K562 (cell line): ENCODE measurements at regions not wholly inside any gene's neighbourhood (a gene's known extent, or its start where the extent isn't known, plus 50 kb on each side); places are given as distances from the start of the nearest gene placed in this dataset.

ENCODE experiments used
- ATAC-seq: fragments of 200-7000 bp; cut with Tn5 transposase; 3 replicates; pipeline ENCODE4 v1.9.1; 2020; ENCODE audit warnings: moderate library complexity
- BruUV-seq: library from RNA; stranded (reverse); fragments of 400-500 nt; replicated peaks from 2 replicates; lab custom pipeline; 2021; lab: Mats Ljungman, UMichigan
- CTCF ChIA-PET: fragments of 300-600 bp; formaldehyde crosslinking; extraction: SDS; loops from one replicate; lab custom pipeline; 2021; ENCODE audit warnings: low intra/inter-chr PET ratio; lab: Yijun Ruan, JAX
- POLR2A ChIA-PET: fragments of 300-600, 350-650 bp; sonication (Branson Sonifier 250); formaldehyde crosslinking; extraction: SDS; loops from one replicate; lab custom pipeline; 2021; ENCODE audit warnings: antibody characterized with exemption, inconsistent platforms; lab: Yijun Ruan, JAX
- DNase-seq, 4 experiments: peaks; one replicate each; pipeline versions ENCODE4 v3.0.0 to v3.0.0-alpha.2; 2011 to 2018; ENCODE audit warnings: low spot score in 3 of 4, mixed read lengths in 3 of 4; ENCODE audit errors: extremely low read depth in 1 of 4
- FAIRE-seq: peaks from 2 replicates; lab custom pipeline; 2011; peaks lifted over from hg19 to GRCh38; lab: Jason Lieb, UNC
- H2AFZ ChIP-seq: 2 replicates; pipeline ENCODE4 v1.6.0; 2011; ENCODE audit warnings: low read depth, low read length, control low read depth, inconsistent platforms
- H3K27ac ChIP-seq: fragments of 200-600 bp; 3 replicates; pipeline ENCODE4 v1.8.0; 2011; ENCODE audit warnings: low read depth, mild to moderate bottlenecking, control low read depth, inconsistent platforms, low read length, moderate library complexity, mixed read lengths; ENCODE audit errors: extremely low read depth
- H3K27me3 ChIP-seq, 2 experiments: fragments of 300-600 bp in 1 of 2; 2 replicates in 1 of 2; 3 replicates in 1 of 2; pipeline versions ENCODE4 v1.6.0 to v1.8.0; 2011; ENCODE audit warnings: inconsistent platforms in 2 of 2, low read length in 2 of 2, mild to moderate bottlenecking in 1 of 2, mixed read lengths in 1 of 2, moderate library complexity in 1 of 2; ENCODE audit not compliant: control insufficient read depth in 2 of 2, insufficient read depth in 2 of 2
- H3K36me3 ChIP-seq: fragments of 300-600 bp; 3 replicates; pipeline ENCODE4 v1.8.0; 2011; ENCODE audit warnings: mild to moderate bottlenecking, low read length, inconsistent platforms; ENCODE audit not compliant: control insufficient read depth, insufficient read depth
- H3K4me1 ChIP-seq, 2 experiments: fragments of 200-600 bp in 1 of 2; replicated peaks in 1 of 2; 2 replicates in 1 of 2; 3 replicates in 1 of 2; pipeline versions ENCODE4 v1.5.1 to v1.8.0; 2011; ENCODE audit warnings: inconsistent platforms in 2 of 2, low read length in 2 of 2, mild to moderate bottlenecking in 1 of 2, mixed read lengths in 1 of 2, moderate library complexity in 1 of 2; ENCODE audit not compliant: control insufficient read depth in 2 of 2, insufficient read depth in 2 of 2
- H3K4me2 ChIP-seq: 2 replicates; pipeline ENCODE4 v1.6.1; 2011; ENCODE audit warnings: low read length, control low read depth, inconsistent platforms, mixed read lengths; ENCODE audit not compliant: insufficient read depth
- H3K4me3 ChIP-seq: fragments of 200-600 bp; sonication (generic), shearing (Covaris generic); 2 replicates; pipeline ENCODE4 v1.5.1; 2016; ENCODE audit warnings: control low read depth, inconsistent platforms
- H3K79me2 ChIP-seq: fragments of 200-600 bp; 3 replicates; pipeline ENCODE4 v1.8.0; 2011; ENCODE audit warnings: low read length, inconsistent platforms; ENCODE audit not compliant: control insufficient read depth, insufficient read depth
- H3K9ac ChIP-seq, 2 experiments: 2 replicates each; pipeline versions ENCODE4 v1.6.0 to v1.6.1; 2011; ENCODE audit warnings: low read depth in 2 of 2, low read length in 2 of 2, control low read depth in 1 of 2, inconsistent platforms in 1 of 2, mild to moderate bottlenecking in 1 of 2, mixed read lengths in 1 of 2; ENCODE audit not compliant: insufficient read depth in 1 of 2
- H3K9me1 ChIP-seq: one replicate; pipeline ENCODE4 v1.6.0; 2011; ENCODE audit warnings: inconsistent platforms, mild to moderate bottlenecking, low read length, moderate library complexity; ENCODE audit not compliant: control insufficient read depth, insufficient read depth
- H3K9me3 ChIP-seq: replicated peaks from 2 replicates; pipeline ENCODE4 v1.5.1; 2011; ENCODE audit warnings: low read depth, low read length, inconsistent platforms; ENCODE audit not compliant: control insufficient read depth, insufficient read depth
- H4K20me1 ChIP-seq: replicated peaks from 2 replicates; pipeline ENCODE4 v1.6.1; 2011; ENCODE audit warnings: low read length, inconsistent platforms, mixed read lengths; ENCODE audit not compliant: control insufficient read depth, insufficient read depth
- CBFA2T2 ChIP-seq: fragments of 450-650 bp; conservative IDR thresholded peaks from 2 replicates; pipeline ENCODE4 v1.6.1; 2017; ENCODE audit warnings: mild to moderate bottlenecking
- POLR2G ChIP-seq: fragments of 200-400 bp; formaldehyde crosslinking; IDR thresholded peaks from 2 replicates; pipeline ENCODE4 v1.6.1; 2017; ENCODE audit warnings: low read depth, mild to moderate bottlenecking, antibody characterized with exemption, low read length, moderate library complexity
- RBM22 ChIP-seq: fragments of 200-400 bp; formaldehyde crosslinking; IDR thresholded peaks from 2 replicates; pipeline ENCODE4 v1.6.1; 2018; ENCODE audit warnings: low read length, low read depth; ENCODE audit not compliant: poor library complexity, severe bottlenecking
- STAT6 ChIP-seq: sonication (generic); formaldehyde crosslinking; IDR thresholded peaks from 2 replicates; pipeline ENCODE4 v1.8.1; 2023; ENCODE audit warnings: mild to moderate bottlenecking, missing genetic modification reagents
- ZNF24 ChIP-seq: fragments of 450-650 bp; IDR thresholded peaks from 2 replicates; pipeline ENCODE4 v1.6.1; 2016
- WGBS: fragments of 100-300 bp; shearing (Covaris generic); methylation state at CpG from one replicate; pipeline ENCODE4 v1.1.6; 2016; ENCODE audit warnings: low coverage, mixed read lengths; ENCODE audit not compliant: insufficient coverage; ENCODE audit errors: missing lambda C conversion rate; 5-methylcytosine and 5-hydroxymethylcytosine counted together
- in situ Hi-C: fragments of 300-500 bp; cut with MboI; formaldehyde crosslinking; loops from 4 replicates; pipeline ENCODE4 v1.15.0; 2018; ENCODE audit warnings: inconsistent platforms, mixed read lengths
- intact Hi-C: fragments of 100-400 bp; cut with micrococcal nuclease; formaldehyde crosslinking; loops from 2 replicates; pipeline ENCODE4 v1.14.2; 2022

GRCh38 chr12:124463341-124463921 is 104.0 kb downstream of the NCOR2 start:
- Histone ChIP-seq H3K4me3 (no peak overlapping the region), H4K20me1 (0 out of 2 replicates have a peak, but pooled peaks cover 5% of the 10 kb centered on the region), H3K4me1 (peaks cover 0 to 16% of the 10 kb centered on the region in 2 experiments; a peak in 2 of 5 replicates), H3K9me3 (no peaks in the 10 kb centered on the region), H3K9ac (no peak overlapping the region), H3K9me1 (no peaks in the 10 kb centered on the region), H3K27ac (no peak overlapping the region), H3K4me2 (no peak overlapping the region), H2AFZ (no peak overlapping the region), H3K79me2 (no peaks in the 10 kb centered on the region), H3K36me3 (peaks cover 43% of the 10 kb centered on the region; the same call in 2 of the 3 replicates), H3K27me3 (no peaks in the 10 kb centered on the region)
- intact Hi-C loops (no loop called here), in situ Hi-C loops (no loop called here)
- DNase-seq (no peak), FAIRE-seq (no peak), ATAC-seq (no peak)
- CTCF ChIA-PET: no interaction called here
- TF ChIP-seq POLR2G (peak; percentile 25; the same call in 1 of the 2 replicates), CBFA2T2 (no peak), ZNF24 (no peak), STAT6 (no peak), RBM22 (peak; percentile 80)
- WGBS: 89% methylated on average over 15 of the region's 23 CpGs
- no TSS peak for BruUV-seq
- POLR2A ChIA-PET: interaction anchor here (0.6 kb wide), 1 partner anchor 101 kb away, joined by 3 read pairs; no protein-coding TSS in a partner anchor
